B cell (primary cell): ENCODE measurements at regions not wholly inside any gene's neighbourhood (a gene's known extent, or its start where the extent isn't known, plus 50 kb on each side); places are given as distances from the start of the nearest gene placed in this dataset.

Experiments used
- ATAC-seq: fragments of 200-7000 bp; cut with Tn5 transposase; one replicate; pipeline ENCODE4 v1.10.0; 2021; ENCODE audit warnings: low read depth, mild to moderate bottlenecking, moderate number of reproducible peaks, moderate library complexity
- CTCF ChIA-PET: fragments of 350-600 bp; sonication (Branson Sonifier 250); formaldehyde crosslinking; loops from one replicate; lab custom pipeline; 2021; ENCODE audit warnings: antibody characterized with exemption, inconsistent platforms; lab: Charles Lee
- POLR2A ChIA-PET: fragments of 350-600 bp; sonication (Branson Sonifier 250); formaldehyde crosslinking; loops from one replicate; lab custom pipeline; 2021; ENCODE audit warnings: antibody characterized with exemption; lab: Charles Lee
- DNase-seq: peaks from one replicate; pipeline ENCODE4 v3.0.0; 2013
- H2AFZ ChIP-seq: 2 replicates; pipeline ENCODE4 v1.6.1; 2012; ENCODE audit warnings: mild to moderate bottlenecking, low read depth, low read length; ENCODE audit not compliant: insufficient read depth, poor library complexity, severe bottlenecking
- H3K27ac ChIP-seq, 2 donors: 1 replicate in 1 of 2; 2 replicates in 1 of 2; pipeline ENCODE4 v1.5.1; 2012 to 2013; ENCODE audit warnings: low read length in 2 of 2, mild to moderate bottlenecking in 2 of 2, moderate library complexity in 1 of 2
- H3K27me3 ChIP-seq, 4 experiments: fragments of 200-600 bp in 1 of 4; sonication (generic) in 1 of 4; replicated peaks in 1 of 4; 1 replicate in 2 of 4; 2 replicates in 2 of 4; pipeline versions ENCODE4 v1.6.1 to v1.7.0; 2013 to 2016; ENCODE audit warnings: low read length in 3 of 4, mild to moderate bottlenecking in 2 of 4, mixed read lengths in 1 of 4, moderate library complexity in 1 of 4; ENCODE audit not compliant: insufficient read depth in 4 of 4, control insufficient read depth in 3 of 4; ENCODE audit errors: control extremely low read depth in 1 of 4
- H3K36me3 ChIP-seq, 2 experiments: replicated peaks in 1 of 2; 1 replicate in 1 of 2; 2 replicates in 1 of 2; pipeline versions ENCODE4 v1.6.1 to v1.7.1; 2013; ENCODE audit warnings: low read length in 1 of 2; ENCODE audit not compliant: insufficient read depth in 2 of 2, control insufficient read depth in 1 of 2; ENCODE audit errors: control extremely low read depth in 1 of 2, extremely low read depth in 1 of 2
- H3K4me1 ChIP-seq, 2 donors: fragments of 200-600 bp in 1 of 2; sonication (generic) in 1 of 2; 1 replicate in 1 of 2; 2 replicates in 1 of 2; pipeline versions ENCODE4 v1.5.1 to v1.6.1; 2013 to 2017; ENCODE audit warnings: low read length in 2 of 2; ENCODE audit not compliant: control insufficient read depth in 2 of 2, insufficient read depth in 2 of 2
- H3K4me2 ChIP-seq: replicated peaks from 2 replicates; pipeline ENCODE3; 2012; ENCODE audit warnings: mild to moderate bottlenecking, low read depth, low read length; ENCODE audit not compliant: poor library complexity, severe bottlenecking
- H3K4me3 ChIP-seq, 5 experiments: fragments of 200-600 bp in 1 of 5; sonication (generic) in 1 of 5; 1 replicate in 3 of 5; 2 replicates in 2 of 5; pipeline versions ENCODE4 v1.5.1 to v1.7.0; 2011 to 2016; ENCODE audit warnings: low read length in 4 of 5, mild to moderate bottlenecking in 4 of 5, low read depth in 2 of 5, control low read depth in 1 of 5, moderate library complexity in 1 of 5; ENCODE audit not compliant: insufficient read depth in 1 of 5; ENCODE audit errors: control extremely low read depth in 1 of 5, extremely low read depth in 1 of 5
- H3K79me2 ChIP-seq: fragments of 200-600 bp; sonication (generic); one replicate; pipeline ENCODE4 v1.6.0; 2016; ENCODE audit warnings: low read length; ENCODE audit not compliant: control insufficient read depth, insufficient read depth
- H3K9ac ChIP-seq: fragments of 200-600 bp; sonication (generic); 2 replicates; pipeline ENCODE4 v1.6.1; 2017; ENCODE audit warnings: mild to moderate bottlenecking, low read length, moderate library complexity
- H3K9me3 ChIP-seq, 3 donors: one replicate each; pipeline versions ENCODE4 v1.6.1 to v1.7.1; 2013; ENCODE audit warnings: low read length in 2 of 3; ENCODE audit not compliant: control insufficient read depth in 2 of 3, insufficient read depth in 1 of 3; ENCODE audit errors: control extremely low read depth in 1 of 3
- H4K20me1 ChIP-seq: 2 replicates; pipeline ENCODE4 v1.6.0; 2012; ENCODE audit warnings: mild to moderate bottlenecking, low read length; ENCODE audit not compliant: insufficient read depth, control insufficient read depth, poor library complexity, severe bottlenecking
- H3K27ac Mint-ChIP-seq: one replicate; pipeline ENCODE4 v1.8.0; 2021; ENCODE audit warnings: mixed read lengths
- H3K27me3 Mint-ChIP-seq: one replicate; pipeline ENCODE4 v1.8.0; 2021; ENCODE audit warnings: mixed read lengths
- H3K4me1 Mint-ChIP-seq: one replicate; pipeline ENCODE4 v1.8.0; 2021; ENCODE audit warnings: mixed read lengths
- H3K4me3 Mint-ChIP-seq: one replicate; pipeline ENCODE4 v1.8.0; 2021; ENCODE audit warnings: mixed read lengths
- H3K9me3 Mint-ChIP-seq: one replicate; pipeline ENCODE4 v1.8.0; 2022; ENCODE audit warnings: mixed read lengths; ENCODE audit not compliant: insufficient read depth
- EZH2 ChIP-seq: IDR thresholded peaks from 2 replicates; pipeline ENCODE4 v1.6.1; 2012; ENCODE audit warnings: borderline replicate concordance, low read depth, mild to moderate bottlenecking, moderate library complexity, low read length; ENCODE audit not compliant: insufficient read depth, poor library complexity, severe bottlenecking
- WGBS: methylation state at CpG from one replicate; pipeline ENCODE4 v1.1.5; 2013; ENCODE audit warnings: missing lambda C conversion rate; ENCODE audit not compliant: insufficient coverage; 5-methylcytosine and 5-hydroxymethylcytosine counted together
- intact Hi-C: fragments of 100-400 bp; cut with micrococcal nuclease; formaldehyde crosslinking; loops from one replicate; pipeline ENCODE4 v1.10.0; 2022
- TF ChIP-seq, protein P1 (sequence below): fragments of 200-600 bp; IDR thresholded peaks from one replicate; pipeline ENCODE4 v1.8.0; 2022; ENCODE audit warnings: antibody characterized with exemption, mild to moderate bottlenecking

DNA sequence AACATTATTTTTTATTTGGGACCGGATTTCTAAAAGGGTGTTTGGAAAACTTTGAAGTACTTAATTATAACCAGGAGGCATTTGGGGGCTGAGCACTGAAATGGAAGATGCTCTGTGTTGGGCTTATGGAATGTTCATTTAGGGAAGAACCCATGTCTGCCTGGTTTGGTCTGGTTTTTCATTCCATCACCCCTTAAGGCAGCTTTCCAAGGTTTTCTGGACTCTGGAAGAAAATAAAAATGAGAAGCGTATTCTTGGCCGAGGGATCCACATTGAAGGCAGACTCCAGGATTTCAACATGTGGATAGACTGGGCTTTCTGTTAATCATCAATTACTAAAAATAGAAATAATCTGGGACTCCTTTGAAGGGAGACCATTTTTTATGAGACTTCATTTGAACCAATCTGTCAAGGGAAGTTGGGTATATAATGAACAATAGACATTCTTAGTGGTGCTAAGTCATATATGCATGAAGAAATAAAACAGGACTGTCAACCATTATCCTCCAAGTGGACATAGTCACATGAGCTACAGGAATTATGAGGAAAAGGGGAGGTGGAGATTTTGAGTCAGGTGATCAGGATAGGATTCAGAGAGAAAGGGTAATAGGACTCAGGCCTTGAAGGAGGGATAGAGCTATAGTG is 270.5 kb upstream of the ADAMTS9 start:
- intact Hi-C loops, result no loop called here
- CTCF ChIA-PET, result no interaction called here
- Histone ChIP-seq H3K9me3 (no peaks in the 10 kb centered on the region), H4K20me1 (no peaks in the 10 kb centered on the region), H3K27ac (no peak overlapping the region), H3K4me3 (no peak overlapping the region), H3K4me2 (no peak overlapping the region), H2AFZ (no peak overlapping the region), H3K27me3 (no peaks in the 10 kb centered on the region), H3K79me2 (no peaks in the 10 kb centered on the region), H3K9ac (no peak overlapping the region), H3K36me3 (no peaks in the 10 kb centered on the region), H3K4me1 (no peaks in the 10 kb centered on the region)
- Mint-ChIP-seq H3K27ac (no peak overlapping the region), H3K27me3 (no peaks in the 10 kb centered on the region), H3K4me1 (no peaks in the 10 kb centered on the region), H3K9me3 (peaks cover 2% of the 10 kb centered on the region), H3K4me3 (no peak overlapping the region)
- DNase-seq (no peak), ATAC-seq (no peak)
- POLR2A ChIA-PET, result no interaction called here
- 40% methylated on average over 1 of the region's 3 CpGs for WGBS
- no peak for TF ChIP-seq EZH2
- TF ChIP-seq, protein P1, sequence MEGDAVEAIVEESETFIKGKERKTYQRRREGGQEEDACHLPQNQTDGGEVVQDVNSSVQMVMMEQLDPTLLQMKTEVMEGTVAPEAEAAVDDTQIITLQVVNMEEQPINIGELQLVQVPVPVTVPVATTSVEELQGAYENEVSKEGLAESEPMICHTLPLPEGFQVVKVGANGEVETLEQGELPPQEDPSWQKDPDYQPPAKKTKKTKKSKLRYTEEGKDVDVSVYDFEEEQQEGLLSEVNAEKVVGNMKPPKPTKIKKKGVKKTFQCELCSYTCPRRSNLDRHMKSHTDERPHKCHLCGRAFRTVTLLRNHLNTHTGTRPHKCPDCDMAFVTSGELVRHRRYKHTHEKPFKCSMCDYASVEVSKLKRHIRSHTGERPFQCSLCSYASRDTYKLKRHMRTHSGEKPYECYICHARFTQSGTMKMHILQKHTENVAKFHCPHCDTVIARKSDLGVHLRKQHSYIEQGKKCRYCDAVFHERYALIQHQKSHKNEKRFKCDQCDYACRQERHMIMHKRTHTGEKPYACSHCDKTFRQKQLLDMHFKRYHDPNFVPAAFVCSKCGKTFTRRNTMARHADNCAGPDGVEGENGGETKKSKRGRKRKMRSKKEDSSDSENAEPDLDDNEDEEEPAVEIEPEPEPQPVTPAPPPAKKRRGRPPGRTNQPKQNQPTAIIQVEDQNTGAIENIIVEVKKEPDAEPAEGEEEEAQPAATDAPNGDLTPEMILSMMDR, result no peak

DNA sequence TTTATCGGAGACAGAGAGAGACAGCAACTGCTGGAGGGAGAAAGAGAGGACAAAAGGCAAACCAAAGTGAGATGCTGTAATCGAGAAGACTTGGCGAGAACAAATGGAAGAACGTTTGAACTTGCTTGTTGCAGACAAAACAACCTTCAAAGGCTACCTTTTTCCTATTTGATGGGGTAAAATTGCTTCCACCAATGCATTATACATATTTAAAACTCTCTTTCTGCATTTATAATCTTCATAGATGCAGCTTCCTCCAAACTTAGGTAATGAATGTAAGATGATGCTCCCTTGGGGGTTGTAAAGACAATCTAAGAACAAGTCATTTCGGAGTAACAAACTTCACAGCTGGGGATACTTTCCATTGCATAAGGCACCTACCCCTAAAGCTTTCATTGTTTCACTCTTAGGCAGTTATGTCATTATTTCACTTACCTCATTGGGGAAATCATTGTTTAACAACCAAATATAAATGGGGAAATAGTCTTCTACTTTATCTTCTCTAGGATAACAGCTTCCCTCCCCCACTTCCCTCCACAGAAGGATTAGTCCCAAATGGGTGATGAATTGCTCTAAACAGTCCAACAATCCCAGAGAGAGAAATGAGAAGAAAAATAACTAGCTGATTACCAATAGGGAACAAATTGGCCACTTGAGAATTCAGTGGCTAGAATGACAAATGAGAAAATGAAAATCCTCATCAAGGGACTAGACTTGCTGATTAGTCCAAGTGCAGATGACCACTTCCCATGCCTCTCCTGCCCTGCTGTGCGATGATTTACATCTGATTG is 269.8 kb upstream of the ADAMTS9 start:
- ChIA-PET CTCF (no interaction called here), POLR2A (no interaction called here)
- Histone ChIP-seq H3K4me3 (no peak overlapping the region), H3K27ac (no peak overlapping the region), H3K27me3 (no peaks in the 10 kb centered on the region), H3K4me1 (no peaks in the 10 kb centered on the region), H3K9ac (no peak overlapping the region), H3K79me2 (no peaks in the 10 kb centered on the region), H3K4me2 (no peak overlapping the region), H3K36me3 (no peaks in the 10 kb centered on the region), H4K20me1 (no peaks in the 10 kb centered on the region), H3K9me3 (no peaks in the 10 kb centered on the region), H2AFZ (no peak overlapping the region)
- ATAC-seq (no peak), DNase-seq (no peak)
- intact Hi-C loops, result no loop called here
- no peaks in the 10 kb centered on the region for H3K4me1 Mint-ChIP-seq
- H3K27me3 Mint-ChIP-seq, result no peaks in the 10 kb centered on the region
- H3K27ac Mint-ChIP-seq, result no peak overlapping the region
- TF ChIP-seq EZH2, result no peak
- TF ChIP-seq, protein P1, result no peak
- H3K4me3 Mint-ChIP-seq, result no peak overlapping the region
- WGBS, result 89% methylated on average over 1 of the region's 6 CpGs
- H3K9me3 Mint-ChIP-seq, result peaks cover 2% of the 10 kb centered on the region
